ENCODE measurements at regions not wholly inside any gene's neighbourhood (a gene's known extent, or its start where the extent isn't known, plus 50 kb on each side); places are given as distances from the start of the nearest gene placed in this dataset.

- Histone ChIP-seq H3K27me3 (ENCODE audit: insufficient read depth, low read length) (peaks cover 9% of the 10 kb centered on the region), H4K20me1 (ENCODE audit: insufficient read depth, low read length) (no peaks in the 10 kb centered on the region), H3K4me1 (ENCODE audit: insufficient read depth, low read length) (no peaks in the 10 kb centered on the region), H3K27ac (ENCODE audit: low read depth, low read length) (no peak overlapping the region), H2AFZ (ENCODE audit: low read length) (no peak overlapping the region), H3K4me3 (ENCODE audit: insufficient read depth, low read length) (no peak overlapping the region), H3K79me2 (ENCODE audit: insufficient read depth, low read length) (no peaks in the 10 kb centered on the region), H3K9me3 (ENCODE audit: low read depth, low read length) (no peaks in the 10 kb centered on the region), H3K4me2 (ENCODE audit: insufficient read depth, low read length) (no peak overlapping the region), H3K36me3 (ENCODE audit: insufficient read depth, low read length) (no peaks in the 10 kb centered on the region)
- no peak for TF ChIP-seq CTCF (IDR thresholded peaks at IDR 0.05; ENCODE audit: extremely low read depth, low read depth, low read length)
- no peak for DNase-seq (ENCODE audit: insufficient read length, low spot score, missing footprints)
These were observed 151.3 kb upstream of the MAP3K1 start for GRCh38 chr5:56664025-56664424.

GRCh38 chr5:56663523-56663922 lies 151.8 kb upstream of the MAP3K1 start:
- H2AFZ ChIP-seq (ENCODE audit: low read length) = no peak overlapping the region
- H3K79me2 ChIP-seq (ENCODE audit: insufficient read depth, low read length) = no peaks in the 10 kb centered on the region
- peaks cover 9% of the 10 kb centered on the region for H3K27me3 ChIP-seq (ENCODE audit: insufficient read depth, low read length)
- no peak overlapping the region for H3K27ac ChIP-seq (ENCODE audit: low read depth, low read length)
- no peak for TF ChIP-seq CTCF (IDR thresholded peaks at IDR 0.05; ENCODE audit: extremely low read depth, low read depth, low read length)
- DNase-seq (ENCODE audit: insufficient read length, low spot score, missing footprints) = no peak
- no peaks in the 10 kb centered on the region for H3K4me1 ChIP-seq (ENCODE audit: insufficient read depth, low read length)
- H3K4me2 ChIP-seq (ENCODE audit: insufficient read depth, low read length) = no peak overlapping the region
- H3K36me3 ChIP-seq (ENCODE audit: insufficient read depth, low read length) = no peaks in the 10 kb centered on the region
- no peaks in the 10 kb centered on the region for H3K9me3 ChIP-seq (ENCODE audit: low read depth, low read length)
- H3K4me3 ChIP-seq (ENCODE audit: insufficient read depth, low read length) = no peak overlapping the region
- H4K20me1 ChIP-seq (ENCODE audit: insufficient read depth, low read length) = no peaks in the 10 kb centered on the region

- H3K79me2 ChIP-seq (ENCODE audit: insufficient read depth, low read length) = no peaks in the 10 kb centered on the region
- H3K27me3 ChIP-seq (ENCODE audit: insufficient read depth, low read length) = peaks cover 9% of the 10 kb centered on the region
- no peak overlapping the region for H3K4me3 ChIP-seq (ENCODE audit: insufficient read depth, low read length)
- no peak for DNase-seq (ENCODE audit: insufficient read length, low spot score, missing footprints)
- H2AFZ ChIP-seq (ENCODE audit: low read length) = no peak overlapping the region
- no peak overlapping the region for H3K4me2 ChIP-seq (ENCODE audit: insufficient read depth, low read length)
- TF ChIP-seq CTCF (IDR thresholded peaks at IDR 0.05; ENCODE audit: extremely low read depth, low read depth, low read length) = no peak
- no peaks in the 10 kb centered on the region for H3K9me3 ChIP-seq (ENCODE audit: low read depth, low read length)
- H3K4me1 ChIP-seq (ENCODE audit: insufficient read depth, low read length) = no peaks in the 10 kb centered on the region
- no peaks in the 10 kb centered on the region for H3K36me3 ChIP-seq (ENCODE audit: insufficient read depth, low read length)
- H4K20me1 ChIP-seq (ENCODE audit: insufficient read depth, low read length) = no peaks in the 10 kb centered on the region
- no peak overlapping the region for H3K27ac ChIP-seq (ENCODE audit: low read depth, low read length)
These were observed 152.5 kb upstream of the MAP3K1 start for GRCh38 chr5:56662893-56663292.

GRCh38 chr5:56659971-56660370 lies 155.4 kb upstream of the MAP3K1 start:
- H4K20me1 ChIP-seq (ENCODE audit: insufficient read depth, low read length) = no peaks in the 10 kb centered on the region
- no peaks in the 10 kb centered on the region for H3K36me3 ChIP-seq (ENCODE audit: insufficient read depth, low read length)
- no peak overlapping the region for H3K27ac ChIP-seq (ENCODE audit: low read depth, low read length)
- TF ChIP-seq CTCF (IDR thresholded peaks at IDR 0.05; ENCODE audit: extremely low read depth, low read depth, low read length) = no peak
- H3K4me2 ChIP-seq (ENCODE audit: insufficient read depth, low read length) = no peak overlapping the region
- no peaks in the 10 kb centered on the region for H3K9me3 ChIP-seq (ENCODE audit: low read depth, low read length)
- no peak overlapping the region for H3K4me3 ChIP-seq (ENCODE audit: insufficient read depth, low read length)
- no peak for DNase-seq (ENCODE audit: insufficient read length, low spot score, missing footprints)
- H2AFZ ChIP-seq (ENCODE audit: low read length) = no peak overlapping the region
- H3K27me3 ChIP-seq (ENCODE audit: insufficient read depth, low read length) = peaks cover 12% of the 10 kb centered on the region
- H3K79me2 ChIP-seq (ENCODE audit: insufficient read depth, low read length) = no peaks in the 10 kb centered on the region
- no peaks in the 10 kb centered on the region for H3K4me1 ChIP-seq (ENCODE audit: insufficient read depth, low read length)

Measured in osteoblast (primary cell).